ENCODE measurements at regions not wholly inside any gene's neighbourhood (a gene's known extent, or its start where the extent isn't known, plus 50 kb on each side); places are given as distances from the start of the nearest gene placed in this dataset.

DNA sequence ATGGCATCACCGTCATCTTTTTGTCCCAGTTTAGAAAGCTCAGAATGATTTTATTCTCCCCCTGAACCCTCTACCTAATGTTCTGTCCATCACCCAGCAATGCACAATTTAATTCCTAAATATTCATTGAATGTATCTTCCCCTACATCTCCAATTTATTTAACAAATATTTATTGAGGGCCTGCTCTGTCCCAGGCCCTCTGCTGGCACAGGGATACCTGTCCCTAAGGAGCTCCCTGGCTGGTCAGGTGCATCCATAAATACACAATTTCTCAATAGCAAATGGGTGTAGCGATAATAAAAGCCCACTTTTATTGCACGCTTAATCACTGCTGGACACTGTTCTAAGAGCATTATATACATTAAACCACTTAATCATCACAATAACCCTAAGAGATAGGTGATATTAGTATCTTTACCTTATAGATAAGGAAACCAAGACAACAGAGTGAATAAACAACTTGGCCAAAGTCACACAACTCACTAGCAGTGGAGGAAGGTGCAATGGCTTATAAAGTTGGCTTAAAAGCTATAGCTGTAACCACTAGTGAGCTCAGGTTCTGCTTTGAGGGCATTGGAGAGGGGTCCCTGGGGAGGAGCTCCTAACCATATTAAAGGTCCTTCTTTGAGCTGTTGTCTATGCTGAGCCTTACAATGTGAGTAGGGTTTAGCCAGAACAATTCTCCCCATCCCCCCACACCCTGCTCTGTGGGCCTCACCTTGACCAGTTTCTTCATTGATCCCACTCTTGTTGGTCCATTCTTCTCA lies 126.3 kb upstream of the JUN start:
- DNase-seq (ENCODE audit: low spot score) (no peak), FAIRE-seq (no peak)

DNA sequence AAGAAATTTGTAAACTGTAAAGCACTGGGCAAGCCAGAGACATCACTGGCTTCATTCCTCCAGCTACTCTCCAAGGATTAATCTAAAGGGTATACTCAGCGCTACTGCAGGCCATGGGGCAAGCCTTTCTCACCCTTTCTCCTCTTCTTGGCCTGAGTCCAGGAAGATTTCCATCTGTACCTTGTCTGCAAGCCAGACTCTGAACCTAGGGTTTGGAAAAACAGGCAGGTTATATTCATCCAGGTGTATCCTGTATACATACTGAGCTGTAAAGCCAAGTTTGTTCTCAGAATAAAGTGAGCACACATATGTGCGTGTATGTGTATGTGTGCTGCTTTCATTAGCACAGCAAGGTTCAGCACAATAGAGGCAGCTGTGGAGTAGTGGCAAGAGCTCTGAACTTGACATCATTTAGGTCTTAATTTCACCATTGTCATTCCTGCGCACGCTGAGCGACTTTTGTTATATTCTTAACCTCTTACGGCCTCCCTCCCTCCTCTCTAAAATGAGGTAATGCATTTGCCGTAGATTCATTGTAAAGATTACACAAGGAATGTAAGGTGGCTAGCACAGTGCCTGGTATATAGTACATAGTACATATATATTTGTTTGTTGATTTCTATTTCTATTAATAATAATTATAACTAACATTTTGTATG lies 128.1 kb upstream of the JUN start:
- FAIRE-seq (no peak), DNase-seq (ENCODE audit: low spot score) (no peak)

DNA sequence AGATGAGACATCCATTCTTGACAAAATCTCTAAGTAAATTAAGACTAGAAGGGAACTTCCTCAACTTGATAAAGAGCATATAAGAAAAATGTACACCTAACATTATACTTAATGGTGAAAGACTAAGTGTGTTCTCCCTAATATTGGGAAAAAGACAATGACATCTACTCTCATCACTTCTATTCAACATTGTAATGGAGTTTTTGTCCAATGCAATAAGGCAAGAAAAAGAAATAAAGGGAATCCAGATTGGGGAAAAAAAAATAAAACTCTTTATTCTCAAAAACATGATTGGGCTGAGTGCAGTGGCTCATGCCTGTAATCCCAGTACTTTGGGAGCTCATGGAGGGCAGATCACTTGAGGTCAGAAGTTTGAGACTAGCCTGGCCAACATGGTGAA lies 131.1 kb upstream of the JUN start:
- no peak for DNase-seq (ENCODE audit: low spot score)
- no peak for FAIRE-seq

DNA sequence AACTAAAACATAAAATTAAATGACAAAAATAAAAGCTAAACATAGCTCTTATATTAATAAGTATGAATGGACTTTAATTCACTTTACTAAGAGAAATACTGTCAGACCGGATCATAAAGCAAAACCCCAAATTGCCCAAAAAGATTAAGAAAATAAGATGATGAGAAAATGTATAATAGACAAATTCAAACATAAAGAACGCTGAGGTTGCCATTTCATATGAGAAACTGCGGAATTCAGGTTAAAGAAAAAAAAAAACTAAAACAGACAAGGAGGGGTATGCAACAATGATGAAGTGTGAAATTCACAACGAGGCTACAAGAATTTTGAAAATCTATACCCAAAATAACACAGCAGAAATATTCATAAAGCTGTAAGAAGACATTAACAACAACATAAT lies 133.6 kb upstream of the JUN start:
- no peak for FAIRE-seq

DNA sequence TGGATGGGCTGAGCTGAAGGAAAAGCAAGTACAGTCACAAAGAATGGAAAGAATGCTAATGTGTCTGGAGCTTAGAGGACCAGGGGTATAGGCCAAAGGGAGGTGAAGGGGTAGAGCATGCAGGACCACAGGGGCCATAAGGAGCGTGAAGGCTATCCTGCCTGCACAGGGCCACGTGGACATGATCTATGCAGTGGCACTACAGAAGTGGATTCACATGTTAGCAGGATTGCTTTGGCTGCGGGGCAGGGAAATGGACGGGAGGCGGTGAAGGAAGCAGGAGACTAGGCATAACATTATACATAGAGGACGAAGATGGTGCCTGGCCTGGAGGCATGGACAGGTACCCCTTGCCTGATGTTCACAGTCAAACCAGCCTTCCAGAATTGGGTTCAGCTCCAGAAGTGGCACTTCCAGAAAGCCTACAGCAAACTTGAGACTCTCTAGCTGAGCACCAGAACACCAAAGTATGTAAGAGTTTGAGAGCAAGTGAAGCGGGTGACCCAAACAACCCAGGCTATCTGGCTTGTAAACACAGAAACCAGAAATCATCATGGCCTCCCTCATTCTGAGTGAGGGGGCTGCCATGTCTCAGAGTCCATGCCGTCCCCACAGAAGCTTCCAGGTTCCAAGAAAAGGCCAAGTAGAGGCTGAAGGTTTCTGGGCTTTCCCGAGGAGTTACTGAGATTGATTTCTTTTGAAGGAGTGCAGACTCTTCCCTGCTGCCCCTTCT lies 135.5 kb upstream of the JUN start:
- FAIRE-seq (no peak), DNase-seq (ENCODE audit: low spot score) (no peak)

More for the DNA sequence above, 133.6 kb upstream of the JUN start:
- DNase-seq (ENCODE audit: low spot score), result no peak

DNA sequence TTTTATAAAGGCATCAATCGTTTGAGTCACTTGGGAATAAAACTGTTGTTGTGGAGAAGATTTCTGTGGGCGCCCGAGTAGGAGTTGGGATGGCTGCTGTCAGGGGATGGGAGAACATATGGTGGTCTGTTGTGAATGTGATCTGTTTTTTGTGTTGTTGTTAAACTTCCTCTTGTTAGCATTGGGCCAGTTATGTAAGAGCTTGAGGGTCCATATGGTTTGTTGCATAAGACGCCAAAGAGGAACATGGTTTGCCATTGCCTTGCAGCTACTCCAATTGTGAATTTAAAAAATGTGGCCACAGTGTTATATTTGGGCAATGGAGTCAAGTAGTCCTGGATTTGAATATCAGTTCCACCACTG lies 136.1 kb upstream of the JUN start:
- no peak for DNase-seq (ENCODE audit: low spot score)
- FAIRE-seq, result no peak

DNA sequence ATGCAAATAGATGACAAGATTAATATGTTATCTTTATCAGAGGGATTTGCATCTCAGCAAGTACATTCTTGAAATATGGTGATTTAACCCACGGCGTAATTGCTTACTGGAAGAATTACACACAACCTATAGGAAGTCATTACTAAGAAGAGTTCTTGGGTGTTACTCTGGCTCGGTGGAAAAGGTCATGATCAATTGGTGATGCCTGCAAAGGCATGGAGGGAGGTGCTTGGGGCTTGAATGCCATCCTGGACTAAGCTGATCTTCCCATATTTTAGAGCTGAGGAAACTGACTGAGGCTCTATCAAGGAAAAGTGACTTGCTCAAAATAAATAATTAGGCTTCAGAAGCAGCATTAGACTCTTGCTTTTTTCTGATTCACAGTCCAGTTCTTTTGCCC lies 137.5 kb upstream of the JUN start:
- DNase-seq (ENCODE audit: low spot score) (no peak), FAIRE-seq (no peak)

DNA sequence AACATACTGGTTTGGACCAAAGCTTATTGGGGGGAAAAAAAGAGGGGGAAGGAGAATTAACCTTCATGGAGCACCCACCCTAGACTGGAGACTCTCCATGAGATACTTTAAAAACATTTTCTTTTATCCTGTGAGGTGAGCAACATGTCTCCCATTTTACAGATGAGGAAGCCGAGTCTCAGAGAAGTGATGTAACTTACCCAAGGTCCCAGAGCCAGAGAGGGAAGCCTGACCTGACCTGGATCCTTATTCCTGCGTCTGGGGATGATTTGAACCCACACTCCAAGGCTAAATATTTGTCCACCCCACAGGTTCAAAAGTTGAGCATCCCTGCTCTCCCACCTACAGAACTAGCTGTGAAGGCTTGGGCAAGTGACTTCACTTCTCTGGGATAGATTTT lies 137.9 kb upstream of the JUN start:
- no peak for DNase-seq (ENCODE audit: low spot score)
- no peak for FAIRE-seq

DNA sequence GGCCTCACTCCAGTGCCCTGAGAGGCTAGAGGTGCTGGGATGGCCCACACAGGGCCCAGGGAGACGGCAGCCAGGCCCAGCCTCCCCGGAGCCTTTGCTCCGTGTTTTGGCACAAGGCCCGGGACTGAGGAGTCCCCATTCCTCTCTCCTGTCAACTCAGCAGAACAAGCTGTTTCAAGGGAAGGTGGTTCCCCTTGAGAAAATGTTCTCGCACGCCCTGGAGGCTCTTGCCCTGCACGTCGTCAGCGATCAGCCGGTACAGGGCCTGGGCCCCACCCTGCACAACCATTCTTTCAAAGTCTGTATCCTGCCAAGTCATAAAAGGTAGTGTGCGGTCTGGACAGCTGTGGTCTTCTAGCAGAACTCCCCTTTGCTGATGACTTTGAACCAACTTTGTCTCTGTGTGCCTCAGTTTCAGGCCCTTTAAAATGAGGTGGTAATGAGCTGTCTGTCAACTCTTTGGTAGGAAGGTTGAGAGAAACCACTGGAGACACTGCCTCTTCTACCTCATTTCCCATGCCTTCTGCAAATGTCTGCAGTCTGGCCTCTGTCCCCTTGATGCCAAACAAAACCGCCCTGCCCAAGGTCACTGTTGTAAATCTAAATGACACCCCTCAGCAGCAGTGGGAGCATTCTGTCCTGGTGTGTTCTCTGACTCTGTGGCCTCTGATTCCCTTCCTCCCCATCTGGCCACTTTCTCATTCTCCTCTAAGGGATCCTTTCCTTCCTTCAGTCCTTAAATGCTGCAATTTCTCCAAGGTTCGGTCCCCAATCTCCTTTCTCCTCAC lies 138.6 kb upstream of the JUN start:
- no peak for DNase-seq (ENCODE audit: low spot score)

DNA sequence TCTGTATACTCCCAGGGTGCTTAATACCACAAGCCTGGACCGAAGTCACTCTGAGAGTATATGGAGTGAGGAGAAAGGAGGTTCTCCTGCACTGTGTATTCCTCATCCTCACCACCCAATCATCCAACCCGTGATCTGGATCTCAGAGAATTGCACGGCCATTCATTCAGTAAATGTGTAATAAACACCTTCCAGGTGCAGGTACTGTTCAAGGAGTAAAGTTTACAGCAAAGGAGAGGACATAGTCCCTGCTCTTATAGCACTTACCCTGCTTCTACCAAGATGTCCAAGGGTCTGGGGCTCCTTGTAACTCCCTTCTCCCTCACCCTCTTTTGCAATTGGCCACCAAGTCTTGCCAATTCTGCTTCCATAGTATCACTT lies 139.2 kb upstream of the JUN start:
- DNase-seq (ENCODE audit: low spot score) (no peak), FAIRE-seq (no peak)

More for the DNA sequence above, 138.6 kb upstream of the JUN start:
- no peak for FAIRE-seq

DNA sequence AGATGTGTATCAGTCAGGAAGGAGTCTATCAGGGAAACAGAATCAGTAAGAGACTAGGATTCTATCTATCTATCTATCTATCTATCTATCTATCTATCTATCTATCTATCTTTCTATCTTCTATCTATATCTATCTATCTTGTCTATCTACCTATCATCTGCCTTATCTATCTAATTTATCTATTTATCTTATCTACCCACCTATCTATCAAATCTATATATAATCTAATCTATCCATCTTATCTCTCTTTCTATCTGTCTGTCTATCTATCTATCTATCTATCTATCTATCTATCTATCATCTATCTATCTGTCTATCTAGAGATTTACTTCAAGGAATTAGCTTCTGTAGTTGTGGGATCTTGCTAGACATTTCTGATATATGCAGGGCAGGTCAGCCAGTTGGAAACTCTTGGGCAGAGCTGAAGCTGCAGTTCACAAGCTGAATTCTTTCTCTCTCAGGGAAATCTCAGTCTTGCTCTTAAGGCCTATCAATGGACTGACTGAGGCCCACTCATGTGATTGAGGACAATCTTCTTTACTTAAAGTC lies 140.2 kb upstream of the JUN start:
- FAIRE-seq (no peak), DNase-seq (ENCODE audit: low spot score) (no peak)

DNA sequence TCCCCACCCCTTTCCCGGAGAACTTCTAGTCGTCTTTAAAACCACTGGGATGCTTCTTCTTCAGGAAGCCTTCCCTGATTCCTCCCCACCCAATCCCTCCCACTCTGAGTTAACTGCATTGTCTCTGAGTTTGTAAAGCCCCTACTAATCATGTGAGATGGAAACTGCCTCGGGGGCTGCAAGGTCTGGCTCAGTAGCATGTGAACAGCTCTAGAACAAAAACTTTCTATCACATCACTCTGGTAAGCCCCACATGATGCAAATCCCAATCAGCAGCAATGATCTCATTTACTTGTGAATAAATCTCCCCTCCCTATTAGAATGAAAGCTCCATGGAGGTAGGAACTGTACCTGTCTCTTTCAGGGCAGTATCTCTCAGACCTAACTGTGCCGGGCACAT lies 141.0 kb upstream of the JUN start:
- FAIRE-seq (no peak), DNase-seq (ENCODE audit: low spot score) (no peak)

DNA sequence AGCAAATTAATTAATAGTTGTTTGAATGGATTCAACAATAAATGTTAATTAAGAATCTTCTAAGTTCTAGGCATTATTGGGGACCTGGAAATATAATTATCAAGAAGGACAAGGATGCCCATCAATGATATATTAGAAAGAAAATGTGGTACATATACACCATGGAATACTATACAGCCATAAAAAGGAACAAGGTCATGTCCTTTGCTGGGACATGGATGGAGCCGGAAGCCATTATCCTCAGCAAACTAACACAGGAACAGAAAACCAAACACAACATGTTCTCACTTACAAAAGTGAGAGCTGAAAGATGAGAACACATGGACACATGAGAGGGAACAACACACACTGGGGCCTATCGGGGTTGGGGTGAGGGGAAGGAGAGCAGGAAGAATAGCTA lies 141.4 kb upstream of the JUN start:
- DNase-seq (ENCODE audit: low spot score), result no peak
- FAIRE-seq, result no peak

DNA sequence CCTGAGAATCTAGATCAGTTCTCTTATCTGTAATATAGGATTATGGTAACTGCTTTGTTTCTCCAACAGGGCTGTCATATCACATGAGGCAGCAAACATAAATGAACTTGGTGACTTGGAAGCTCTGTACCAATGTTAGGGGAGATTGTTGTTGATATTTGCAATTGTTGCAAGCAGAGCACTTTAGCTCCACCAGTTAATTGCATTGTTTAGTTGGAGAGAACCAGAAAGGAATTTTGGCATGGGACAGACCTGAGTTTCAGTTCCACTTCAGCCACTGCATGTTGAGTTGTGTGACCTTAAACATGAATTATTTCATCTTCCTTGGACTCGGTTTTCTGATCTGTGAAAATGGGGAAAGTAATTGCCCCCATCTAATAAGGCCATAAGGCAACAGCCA lies 142.3 kb upstream of the JUN start:
- no peak for DNase-seq (ENCODE audit: low spot score)
- FAIRE-seq, result no peak

DNA sequence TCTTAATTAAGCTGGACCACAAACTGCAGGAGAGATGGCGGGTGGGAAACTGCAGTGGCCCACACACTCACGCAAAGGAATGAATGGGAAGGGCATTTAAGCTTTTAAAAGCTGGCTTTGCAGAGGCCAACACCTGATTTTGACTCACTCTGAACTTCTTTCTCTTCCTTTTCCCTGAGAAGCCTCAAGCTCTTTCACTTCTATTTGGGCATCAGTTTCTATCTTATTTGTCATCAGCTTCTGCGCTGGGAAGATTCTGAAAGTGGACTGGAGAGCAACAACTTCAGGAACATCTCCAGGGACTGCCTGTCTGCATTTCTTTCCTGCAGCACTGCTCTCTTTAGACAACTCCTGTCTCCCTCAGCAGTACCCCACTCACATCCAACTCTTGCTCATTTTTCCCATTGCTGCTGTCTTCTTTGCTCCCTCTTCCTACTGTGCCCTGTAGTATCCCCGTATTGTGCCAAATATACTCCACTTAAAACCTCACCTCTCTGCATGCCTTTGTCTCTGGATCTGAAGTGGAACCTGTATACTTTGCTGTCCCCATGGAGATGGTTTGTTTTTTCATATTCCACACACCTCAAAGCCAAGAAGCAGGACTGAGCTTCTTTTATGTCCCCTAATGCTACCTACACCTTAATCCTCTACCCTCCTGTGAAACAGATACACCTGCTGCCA lies 143.3 kb upstream of the JUN start:
- no peak for FAIRE-seq

DNA sequence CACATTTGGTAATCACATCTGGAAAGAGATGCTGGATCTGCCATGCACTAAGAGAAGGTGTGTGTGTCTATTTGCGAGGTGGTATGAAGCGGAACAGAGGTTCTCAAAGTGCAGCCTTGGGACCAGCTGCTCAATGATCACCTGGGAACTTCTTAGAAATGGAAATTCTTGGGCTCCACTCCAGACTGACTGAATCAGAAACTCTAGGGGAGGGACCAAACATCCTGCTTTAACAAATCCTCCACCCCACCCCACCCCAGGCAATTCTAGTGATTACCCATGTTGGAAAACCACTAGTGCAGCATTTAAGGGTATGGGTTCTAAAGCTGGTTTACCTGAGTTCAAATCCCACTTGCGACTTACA lies 143.9 kb upstream of the JUN start:
- FAIRE-seq (no peak), DNase-seq (ENCODE audit: low spot score) (no peak)

More for the DNA sequence above, 143.3 kb upstream of the JUN start:
- DNase-seq (ENCODE audit: low spot score), result no peak

DNA sequence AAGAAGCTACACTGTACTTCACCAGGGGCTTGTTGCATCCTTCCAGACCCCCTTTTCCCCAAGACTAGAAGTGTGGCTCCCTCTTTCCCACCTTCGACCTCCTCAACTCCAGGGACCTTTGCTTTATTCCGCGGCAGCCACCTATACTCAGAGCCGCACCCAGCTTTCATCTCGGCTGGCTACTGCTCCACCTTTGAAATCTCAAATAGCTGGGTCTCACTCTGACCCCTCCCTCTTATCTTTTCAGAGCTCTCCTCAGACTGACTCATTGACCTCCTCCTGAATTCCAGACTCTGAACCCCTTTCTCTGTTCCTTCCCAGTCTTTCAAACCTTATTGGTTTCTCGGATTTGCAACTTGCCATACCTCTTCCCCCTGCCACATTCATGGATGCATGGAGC lies 144.7 kb upstream of the JUN start:
- DNase-seq (ENCODE audit: low spot score), result no peak
- no peak for FAIRE-seq

DNA sequence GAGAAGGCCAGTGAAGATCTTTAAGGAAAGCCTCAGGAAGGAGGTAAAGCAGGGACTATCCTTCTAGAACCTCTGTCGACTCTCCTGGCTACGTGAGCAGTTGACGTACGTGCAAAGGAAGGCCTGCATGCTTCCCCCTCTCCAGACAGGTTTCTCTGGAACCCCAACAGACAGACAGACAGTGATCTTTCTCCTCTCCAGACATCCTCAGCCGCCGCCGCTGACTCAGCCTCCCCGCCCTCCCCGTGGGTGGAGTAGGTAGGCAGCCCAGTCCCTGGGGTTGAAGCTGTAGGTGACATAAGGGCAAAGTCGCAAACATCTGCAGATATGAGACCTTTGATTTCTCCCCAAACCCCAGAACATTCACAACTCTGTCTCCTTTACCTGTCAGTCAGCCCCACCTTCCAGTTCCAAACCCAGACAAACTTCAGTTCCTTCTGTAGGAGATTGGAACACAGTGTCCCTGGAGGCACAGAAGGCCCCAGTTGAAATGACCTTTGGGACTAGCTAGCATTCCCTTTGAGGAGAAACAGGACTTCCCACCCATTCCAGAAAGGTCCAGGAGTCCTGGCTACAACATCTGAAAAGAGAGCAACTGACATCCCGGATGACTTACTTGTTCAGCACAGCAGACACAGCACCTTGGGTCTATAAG lies 146.0 kb upstream of the JUN start:
- FAIRE-seq (peak; percentile 80), DNase-seq (ENCODE audit: low spot score) (peak; percentile 78)

DNA sequence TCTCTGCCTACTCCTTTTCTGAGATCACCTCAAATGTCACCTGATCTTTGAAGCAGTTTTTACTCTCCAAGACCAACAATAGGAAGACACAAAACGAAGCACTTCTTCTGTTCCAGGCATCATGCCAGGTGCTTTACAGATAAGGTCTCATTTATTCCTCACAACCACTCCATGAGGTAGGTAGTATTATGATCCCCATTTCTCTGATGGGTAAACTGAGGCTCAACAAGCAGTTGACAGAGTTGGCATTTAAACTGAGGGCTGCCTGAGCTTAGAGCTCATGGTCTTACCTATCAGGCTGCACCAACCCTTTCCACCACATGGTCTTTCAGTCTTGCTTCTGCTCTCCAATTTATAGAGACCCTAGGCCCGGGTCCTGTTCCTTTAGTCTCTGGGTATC lies 147.2 kb upstream of the JUN start:
- FAIRE-seq (no peak), DNase-seq (ENCODE audit: low spot score) (no peak)

DNA sequence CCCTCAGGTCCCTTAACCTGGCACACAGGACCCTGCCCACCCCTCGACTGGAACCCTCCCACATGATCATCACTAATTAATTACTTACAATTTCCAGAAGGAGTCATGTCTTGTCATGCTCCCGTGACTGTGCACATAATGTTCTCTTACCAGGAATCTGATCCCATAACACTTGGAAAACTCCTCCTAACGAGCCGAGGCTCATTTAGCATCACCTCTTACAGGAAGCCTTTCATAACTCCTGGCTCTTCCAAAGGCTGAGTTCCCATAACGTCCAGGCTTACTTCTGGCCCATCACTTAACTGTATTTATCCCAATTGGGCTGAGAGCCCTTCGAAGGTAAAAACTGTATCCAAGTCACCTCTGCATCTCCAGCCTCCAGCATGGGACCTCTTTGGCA lies 147.9 kb upstream of the JUN start:
- DNase-seq (ENCODE audit: low spot score) (no peak), FAIRE-seq (no peak)
